ENCODE measurements at regions not wholly inside any gene's neighbourhood (a gene's known extent, or its start where the extent isn't known, plus 50 kb on each side); places are given as distances from the start of the nearest gene placed in this dataset.

DNA sequence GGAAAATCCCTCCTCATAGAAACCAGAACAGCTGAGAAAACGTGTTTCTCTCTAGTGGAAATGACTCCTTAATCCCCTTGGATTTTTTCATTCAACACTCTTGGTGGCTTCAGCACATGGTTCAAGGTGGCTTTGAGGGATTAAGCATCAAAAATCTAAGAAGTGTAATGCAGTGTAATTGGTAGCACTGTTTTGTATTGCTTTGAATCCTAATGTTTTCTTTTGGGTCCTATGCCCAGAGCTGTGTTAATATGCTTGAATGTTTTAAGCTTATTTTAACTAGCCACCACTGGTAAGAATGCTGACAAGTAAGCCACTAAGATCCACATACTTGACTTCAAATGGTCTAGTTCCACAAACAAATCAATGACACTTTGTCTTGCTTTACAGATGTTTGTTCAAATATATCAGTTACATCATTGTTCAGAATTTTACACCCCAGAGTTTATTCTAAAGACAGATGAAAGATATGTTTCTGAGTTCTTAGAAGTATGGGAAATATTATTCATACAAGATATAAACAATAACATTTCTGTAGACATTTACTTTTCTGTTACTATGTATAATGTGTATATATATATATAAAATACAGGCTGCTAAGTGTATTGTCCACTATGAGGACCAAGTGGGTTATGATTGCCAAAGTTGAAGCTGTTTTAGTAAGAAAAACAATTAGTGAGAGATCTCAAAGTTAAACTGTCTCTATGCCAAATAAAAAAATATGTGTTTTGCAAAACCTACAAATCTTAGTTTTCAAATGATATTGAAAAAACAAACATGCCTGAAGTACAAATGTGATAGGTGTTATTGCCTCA, 220.8 kb downstream of the OGFRL1 start:
- TF ChIP-seq, protein P1, sequence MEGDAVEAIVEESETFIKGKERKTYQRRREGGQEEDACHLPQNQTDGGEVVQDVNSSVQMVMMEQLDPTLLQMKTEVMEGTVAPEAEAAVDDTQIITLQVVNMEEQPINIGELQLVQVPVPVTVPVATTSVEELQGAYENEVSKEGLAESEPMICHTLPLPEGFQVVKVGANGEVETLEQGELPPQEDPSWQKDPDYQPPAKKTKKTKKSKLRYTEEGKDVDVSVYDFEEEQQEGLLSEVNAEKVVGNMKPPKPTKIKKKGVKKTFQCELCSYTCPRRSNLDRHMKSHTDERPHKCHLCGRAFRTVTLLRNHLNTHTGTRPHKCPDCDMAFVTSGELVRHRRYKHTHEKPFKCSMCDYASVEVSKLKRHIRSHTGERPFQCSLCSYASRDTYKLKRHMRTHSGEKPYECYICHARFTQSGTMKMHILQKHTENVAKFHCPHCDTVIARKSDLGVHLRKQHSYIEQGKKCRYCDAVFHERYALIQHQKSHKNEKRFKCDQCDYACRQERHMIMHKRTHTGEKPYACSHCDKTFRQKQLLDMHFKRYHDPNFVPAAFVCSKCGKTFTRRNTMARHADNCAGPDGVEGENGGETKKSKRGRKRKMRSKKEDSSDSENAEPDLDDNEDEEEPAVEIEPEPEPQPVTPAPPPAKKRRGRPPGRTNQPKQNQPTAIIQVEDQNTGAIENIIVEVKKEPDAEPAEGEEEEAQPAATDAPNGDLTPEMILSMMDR (IDR thresholded peaks at IDR 0.05; ENCODE audit: low read length), result no peak
- TF ChIP-seq EZH2 (optimal IDR thresholded peaks at IDR 0.05; ENCODE audit: low read depth, low read length), result no peak

All from MM.1S (cell line).